ELF-1 (cell line): ENCODE measurements at regions not wholly inside any gene's neighbourhood (a gene's known extent, or its start where the extent isn't known, plus 50 kb on each side); places are given as distances from the start of the nearest gene placed in this dataset.

ENCODE experiments used
- DNase-seq: peaks from one replicate; pipeline ENCODE4 v3.0.0-alpha.2; 2016; ENCODE audit warnings: low read depth, low spot score

DNA sequence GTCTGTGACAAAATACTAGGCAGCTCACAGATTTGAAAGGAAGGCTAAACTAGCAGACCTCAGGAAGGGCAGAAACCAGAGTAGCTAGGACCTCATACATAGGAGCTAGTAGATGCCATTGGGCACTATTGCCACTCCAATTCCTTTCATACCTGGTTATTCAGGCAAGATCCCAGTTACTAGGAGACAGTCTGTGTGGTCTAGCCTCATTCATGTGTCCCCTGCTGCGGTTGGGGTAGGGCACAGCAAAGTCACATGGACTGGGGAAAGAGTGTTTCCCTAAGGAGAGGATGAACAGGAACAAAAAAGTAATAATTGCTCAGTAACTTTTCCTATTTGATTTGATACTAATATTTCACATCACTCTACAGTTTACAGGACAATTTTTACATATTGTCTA is 204.6 kb upstream of the HEY2 start:
- DNase-seq = no peak

DNA sequence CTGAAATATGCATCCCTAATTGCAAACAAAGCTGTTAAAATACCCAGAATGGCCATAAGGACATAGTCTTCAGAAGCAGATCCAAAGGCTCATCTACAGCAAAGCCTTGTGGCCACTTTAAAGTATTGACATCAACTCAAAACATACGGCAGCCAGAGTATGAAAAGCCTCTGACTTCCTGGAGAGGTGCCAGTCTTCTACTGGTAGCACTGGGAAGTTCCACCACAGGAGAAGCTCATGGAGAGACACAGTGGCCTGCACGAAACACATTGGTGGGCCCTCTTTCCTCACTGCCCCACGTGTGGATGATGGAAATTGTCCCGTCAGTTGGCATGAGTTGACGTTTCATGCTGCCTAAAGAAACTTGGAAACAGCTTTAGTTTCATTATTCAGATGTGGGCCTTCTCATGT is 202.6 kb upstream of the HEY2 start:
- no peak for DNase-seq

DNA sequence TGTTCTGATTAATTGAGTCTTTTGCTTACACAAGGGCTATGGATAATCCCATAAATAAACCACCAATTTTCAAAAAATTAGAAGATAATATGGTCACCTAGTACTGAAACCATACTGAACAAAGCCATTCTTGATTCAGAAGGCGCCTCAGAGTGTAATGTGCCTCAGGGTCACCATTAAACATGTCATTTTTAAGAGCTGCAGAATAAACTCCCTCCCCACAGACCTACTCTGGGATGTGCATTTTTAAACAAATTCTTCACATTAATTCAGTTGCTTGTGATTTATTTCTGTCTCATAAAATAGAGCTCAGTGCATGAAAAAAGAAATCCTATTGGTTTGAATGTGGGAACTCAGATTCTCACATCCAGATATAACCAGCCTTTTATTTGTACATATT is 202.1 kb upstream of the HEY2 start:
- no peak for DNase-seq

DNA sequence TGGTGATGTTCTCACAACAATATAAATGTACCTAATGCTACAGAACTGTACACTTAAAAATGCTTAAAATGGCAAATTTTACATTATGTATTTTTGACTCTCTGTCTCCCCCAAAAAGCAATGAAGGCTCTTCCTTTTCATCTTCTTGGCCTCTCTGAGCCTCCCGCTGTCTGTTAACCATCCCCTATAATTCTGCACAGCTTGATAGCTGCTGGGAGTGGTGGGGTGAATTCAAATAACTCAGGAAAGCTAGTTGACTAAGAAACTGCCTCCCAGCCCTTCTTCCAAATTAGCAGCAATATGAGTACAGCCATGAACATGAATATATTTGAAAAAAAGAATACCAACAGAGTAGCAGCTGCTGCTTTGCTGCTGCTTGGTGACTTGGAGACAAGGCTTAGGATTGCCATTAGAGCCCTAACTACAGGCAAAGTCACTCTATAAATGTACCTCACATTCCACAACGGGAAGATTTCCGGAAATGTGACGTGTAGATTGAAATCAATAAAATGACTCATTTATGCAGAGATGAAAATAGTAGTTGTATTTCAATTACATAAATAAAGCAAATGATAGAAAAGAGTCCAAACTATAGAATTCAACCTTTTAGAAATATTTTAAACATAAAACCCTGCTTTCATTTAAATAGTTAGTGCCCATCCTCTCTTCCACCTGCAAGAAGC is 200.1 kb upstream of the HEY2 start:
- DNase-seq = no peak

DNA sequence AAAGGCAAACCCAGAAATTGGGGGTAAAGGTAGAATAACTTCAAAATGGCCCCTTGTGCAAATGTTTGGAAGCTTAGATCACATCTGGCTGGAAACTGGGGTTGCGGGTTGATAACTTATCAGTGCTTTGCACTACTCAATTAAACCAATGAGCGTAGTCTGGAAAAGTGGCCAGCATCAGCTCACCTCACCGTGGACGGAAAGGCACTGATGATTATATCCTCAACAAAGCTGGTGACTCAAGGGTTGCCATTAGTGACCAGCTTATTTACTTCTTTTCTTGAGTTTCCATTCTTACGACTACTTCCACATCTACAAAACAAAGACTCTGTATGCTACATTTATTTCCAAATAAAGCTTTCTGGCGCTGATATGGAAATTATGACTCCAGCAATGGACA is 198.5 kb upstream of the HEY2 start:
- DNase-seq = peak; percentile 14

DNA sequence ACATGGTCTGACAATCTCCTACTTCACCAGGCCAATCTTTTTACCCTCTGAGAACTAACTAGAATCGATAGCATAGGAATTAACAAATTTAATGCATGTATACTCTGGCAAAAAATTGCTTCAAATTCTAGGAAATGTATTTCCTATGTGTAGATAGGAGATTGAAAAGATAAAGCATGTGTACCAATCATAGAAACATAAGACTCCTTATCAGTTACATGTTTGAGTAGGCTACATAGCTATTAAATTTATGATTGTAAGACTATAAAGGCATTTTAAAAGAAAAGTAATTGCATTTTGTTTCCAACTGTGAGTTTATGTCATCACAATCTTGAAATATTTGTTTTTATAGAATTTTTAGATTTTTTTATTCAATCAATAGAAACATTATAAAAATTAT is 196.6 kb upstream of the HEY2 start:
- DNase-seq = no peak

DNA sequence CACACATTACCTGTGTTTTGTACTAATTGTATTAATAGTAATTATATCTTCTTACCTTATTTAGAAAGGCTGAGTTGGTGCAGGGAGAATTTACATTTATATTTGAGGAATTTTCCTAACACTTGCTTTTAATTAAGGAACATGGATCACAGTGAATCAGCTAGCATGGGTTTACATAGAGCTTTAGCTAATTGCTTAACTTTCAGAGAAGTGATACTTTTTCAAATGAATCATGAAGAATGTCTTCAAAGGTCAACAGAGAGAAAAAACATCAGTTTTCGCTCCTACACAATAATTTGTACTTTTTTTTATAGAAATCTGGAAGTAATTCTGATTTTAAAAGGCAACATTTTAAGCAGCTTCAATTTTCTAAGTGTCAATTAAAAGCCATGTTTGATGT is 195.0 kb upstream of the HEY2 start:
- DNase-seq = no peak

DNA sequence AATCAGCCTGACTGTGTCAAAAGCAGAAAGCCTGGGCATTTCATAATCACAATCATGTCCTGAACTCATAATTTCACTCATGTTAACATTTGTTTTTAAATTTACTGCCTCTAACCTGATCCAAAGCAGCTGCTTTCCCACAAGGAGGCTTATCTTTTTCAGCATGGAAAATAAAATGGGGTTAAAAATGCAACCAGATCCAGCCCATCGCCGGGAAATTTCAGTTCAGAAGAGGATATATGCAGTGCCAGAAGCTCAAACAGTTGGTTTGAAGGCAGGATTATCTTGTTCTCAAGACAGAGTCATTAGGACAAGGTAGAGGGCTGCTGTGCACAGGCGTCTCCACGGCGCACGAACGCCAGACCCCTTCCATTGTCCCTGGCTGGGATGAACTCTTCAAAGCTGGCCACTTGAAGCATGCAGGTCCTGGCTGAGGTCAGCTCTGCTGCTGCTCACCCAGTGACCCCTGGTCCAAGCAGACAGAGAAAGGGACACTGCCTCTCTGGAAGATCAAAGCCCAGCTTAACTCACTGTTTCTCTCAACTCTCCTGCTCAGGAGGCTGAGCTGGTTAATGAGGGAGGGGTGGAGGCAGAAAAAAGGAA is 191.1 kb upstream of the HEY2 start:
- peak; percentile 86 for DNase-seq

DNA sequence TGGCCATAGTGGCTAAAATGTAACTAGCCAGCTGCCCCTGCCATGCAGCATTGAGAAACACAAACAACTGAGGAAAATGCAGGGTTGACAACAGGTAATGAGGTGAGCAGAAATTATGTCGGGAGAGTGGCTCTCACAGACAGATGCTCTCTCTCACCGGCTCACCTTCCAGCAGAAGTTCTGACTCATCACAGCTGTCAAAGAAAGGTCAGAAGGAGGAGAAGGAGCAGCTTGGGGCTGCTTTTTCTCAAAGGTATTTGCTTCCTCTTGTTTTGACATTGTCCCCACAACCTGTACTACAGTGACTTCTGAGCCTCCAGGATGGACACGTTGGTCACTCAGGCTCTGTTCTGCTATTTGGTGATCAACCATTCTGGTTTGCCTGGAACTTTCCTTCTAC is 190.5 kb upstream of the HEY2 start:
- DNase-seq = peak; percentile 73

DNA sequence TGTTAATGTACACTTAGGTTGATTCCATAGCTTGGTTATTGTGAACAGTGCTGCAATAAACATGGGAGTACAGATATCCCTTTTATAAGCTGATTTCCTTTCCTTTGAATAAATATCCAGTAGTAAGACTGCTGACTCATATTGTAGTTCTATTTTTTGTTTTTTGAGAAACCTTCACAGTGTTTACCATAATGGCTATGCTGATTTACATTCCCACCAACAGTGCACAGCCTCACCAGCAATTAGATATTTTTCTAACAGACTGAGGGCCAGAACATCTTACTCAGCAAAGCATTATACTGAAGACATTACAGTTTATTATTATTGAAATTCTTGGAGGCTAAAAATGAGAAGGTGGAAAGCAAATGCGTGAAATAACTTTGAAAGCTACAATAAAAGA is 187.3 kb upstream of the HEY2 start:
- DNase-seq = no peak

DNA sequence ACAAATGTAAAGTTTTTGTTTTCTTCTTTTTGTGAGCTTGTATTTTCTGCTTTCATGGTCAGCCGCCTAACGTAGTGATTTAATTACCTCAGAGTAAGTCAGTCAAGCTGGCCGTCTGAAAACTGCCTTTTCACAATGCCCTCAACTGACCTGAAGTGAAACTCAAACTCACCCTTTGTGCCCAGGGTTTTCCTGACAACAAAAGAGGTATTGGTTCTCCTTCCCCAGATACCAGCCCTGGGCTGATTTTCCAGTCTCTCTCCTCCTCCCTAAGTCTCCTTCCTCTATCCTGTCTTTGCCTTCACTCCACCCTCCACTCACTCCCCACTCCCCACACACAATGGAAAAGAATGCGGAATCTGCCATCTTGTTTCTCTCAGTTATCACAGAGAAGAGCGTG is 184.5 kb upstream of the HEY2 start:
- no peak for DNase-seq

DNA sequence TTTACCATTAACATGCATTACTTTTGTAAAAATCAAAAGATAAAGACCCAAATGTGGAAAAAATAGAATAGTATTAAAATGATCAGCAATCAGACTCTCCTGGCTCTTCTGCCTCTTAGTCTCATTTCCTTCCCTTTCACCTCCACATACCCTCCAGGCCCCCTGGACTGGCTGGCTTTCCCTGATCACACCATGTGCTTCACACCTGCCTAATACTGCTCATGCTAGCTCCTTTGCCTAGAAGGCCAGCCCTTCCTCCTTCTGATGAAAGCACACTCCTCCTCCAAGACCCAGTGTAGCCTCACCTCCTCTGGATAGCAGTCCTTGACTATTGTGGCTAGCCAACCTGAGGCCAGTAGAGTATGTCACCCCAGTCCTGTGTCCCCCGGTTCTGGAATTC is 182.0 kb upstream of the HEY2 start:
- no peak for DNase-seq

DNA sequence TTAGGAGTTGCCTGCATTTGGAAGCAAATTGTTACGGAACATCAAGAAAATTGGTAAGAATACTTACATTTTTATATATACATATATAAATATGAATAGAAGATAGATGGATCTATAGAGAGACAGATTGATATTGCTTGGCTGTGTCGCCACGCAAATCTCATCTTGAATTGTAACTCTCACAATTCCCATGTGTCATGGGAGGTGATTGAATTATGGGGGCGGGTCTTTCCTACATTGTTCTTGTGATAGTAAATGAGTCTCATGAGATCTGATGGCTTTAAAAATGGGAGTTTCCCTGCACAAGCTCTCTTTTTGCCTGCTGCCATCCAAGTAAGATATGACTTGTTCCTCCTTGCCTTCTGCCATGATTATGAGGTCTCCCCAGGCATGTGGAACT is 180.8 kb upstream of the HEY2 start:
- no peak for DNase-seq

DNA sequence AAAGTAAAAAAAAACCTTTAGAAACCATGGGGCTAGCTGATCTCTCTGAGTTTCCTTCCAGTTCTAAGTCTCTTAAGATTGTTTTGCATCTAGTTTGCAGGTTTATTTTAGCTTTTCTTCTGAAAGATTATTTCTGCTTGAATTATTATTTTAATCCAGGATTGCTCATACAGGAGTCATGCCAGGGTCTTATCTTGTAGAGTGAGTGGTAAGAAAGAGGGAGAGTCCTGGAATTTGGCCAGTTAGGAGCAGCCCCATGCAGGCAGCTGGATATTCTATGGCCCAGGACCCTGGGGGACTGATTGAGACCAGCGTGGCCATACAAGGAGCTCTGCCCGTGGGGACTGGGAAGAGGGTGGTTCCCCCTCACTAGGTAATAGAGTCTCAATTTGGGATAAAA is 178.9 kb upstream of the HEY2 start:
- DNase-seq = no peak

DNA sequence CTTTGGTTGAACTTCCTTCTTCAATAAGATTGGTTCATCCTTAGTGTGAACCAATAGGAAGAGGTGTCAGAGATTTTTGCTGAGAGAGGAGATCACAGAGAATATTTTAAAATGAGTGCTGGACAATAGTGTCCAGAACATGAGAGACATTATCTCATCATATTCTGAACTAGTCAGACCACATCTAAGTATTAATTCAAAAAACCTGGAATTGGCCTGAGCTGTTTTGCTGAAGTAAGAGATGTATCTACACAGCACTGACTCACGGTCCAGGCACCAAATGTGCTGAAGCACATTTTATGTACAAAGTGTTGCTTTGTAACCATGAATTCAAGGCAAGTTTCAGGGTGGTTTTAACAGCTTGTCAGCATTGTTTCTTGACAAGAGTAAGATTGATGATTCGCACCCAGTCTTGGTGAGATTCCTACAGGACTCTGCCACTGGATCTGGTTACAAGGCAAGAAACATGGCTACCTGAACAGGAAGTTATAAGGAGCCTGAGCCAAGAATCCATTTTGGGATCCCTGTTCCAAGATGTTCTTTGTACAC is 178.2 kb upstream of the HEY2 start:
- peak; percentile 42 for DNase-seq

DNA sequence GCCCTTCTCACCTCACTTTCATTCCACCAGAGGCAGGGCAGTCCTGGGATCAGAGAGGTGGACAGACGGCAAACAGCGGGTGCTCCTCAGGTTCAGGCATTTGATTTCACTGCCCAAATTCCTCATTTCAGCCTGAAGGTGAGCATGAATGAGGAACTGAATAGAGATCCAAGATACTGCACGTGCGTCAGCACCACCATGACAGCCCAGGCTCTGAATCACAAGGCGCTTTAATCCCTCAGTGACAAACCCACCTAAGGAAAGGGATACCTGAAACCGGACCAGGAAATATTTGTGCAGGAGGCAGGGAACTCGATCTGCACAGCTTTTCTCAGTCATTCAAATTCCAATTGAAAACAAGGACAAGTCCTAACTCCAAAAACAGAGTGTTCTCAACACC is 174.8 kb upstream of the HEY2 start:
- no peak for DNase-seq

DNA sequence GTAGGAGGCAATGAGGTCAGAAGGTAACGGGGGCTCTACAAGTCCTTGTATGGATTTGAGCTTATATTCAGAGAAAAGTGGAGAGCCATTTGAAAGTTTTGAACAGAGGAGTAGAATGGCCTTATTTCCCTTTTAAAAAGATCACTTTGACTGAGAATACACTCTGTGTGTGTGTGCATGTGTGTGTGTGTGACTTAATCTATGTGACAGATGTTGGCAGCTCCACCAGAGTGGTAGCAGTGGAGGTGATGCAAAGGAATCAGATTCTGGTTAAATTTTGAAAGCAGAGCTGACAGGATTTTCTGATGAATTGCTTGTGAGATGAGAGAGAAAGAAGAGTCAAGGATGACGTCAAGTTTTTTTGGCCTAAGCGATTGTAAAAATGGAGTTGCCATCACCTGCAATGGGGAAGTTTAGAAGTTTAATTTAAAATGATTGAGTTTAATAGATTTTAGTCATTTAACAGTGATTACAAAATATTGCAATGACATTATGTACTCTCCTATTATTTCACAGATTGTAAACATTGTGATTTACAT is 172.2 kb upstream of the HEY2 start:
- no peak for DNase-seq

DNA sequence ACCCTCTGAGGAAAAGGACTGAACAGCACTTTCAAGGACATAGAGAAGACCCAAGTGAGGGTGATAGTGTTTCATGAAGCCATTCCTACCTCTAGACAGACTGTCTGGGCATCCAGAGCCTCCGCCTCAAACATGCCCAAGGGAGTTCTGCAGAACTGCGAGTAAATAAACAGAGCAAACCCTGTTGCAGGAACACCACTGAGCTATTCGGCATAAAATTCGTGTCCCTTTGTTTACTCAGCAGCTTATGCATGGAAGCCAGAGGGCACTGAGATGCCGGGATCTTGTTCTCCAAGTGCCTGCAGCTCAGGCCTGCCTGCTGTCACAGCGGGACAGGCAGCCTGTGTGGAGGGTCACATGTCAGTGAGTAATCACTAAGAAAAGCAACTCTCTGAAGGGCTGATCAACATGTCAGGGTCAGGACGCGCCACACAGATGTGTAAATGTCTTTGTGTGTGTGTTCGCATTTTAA is 164.9 kb upstream of the HEY2 start:
- DNase-seq = peak; percentile 97

DNA sequence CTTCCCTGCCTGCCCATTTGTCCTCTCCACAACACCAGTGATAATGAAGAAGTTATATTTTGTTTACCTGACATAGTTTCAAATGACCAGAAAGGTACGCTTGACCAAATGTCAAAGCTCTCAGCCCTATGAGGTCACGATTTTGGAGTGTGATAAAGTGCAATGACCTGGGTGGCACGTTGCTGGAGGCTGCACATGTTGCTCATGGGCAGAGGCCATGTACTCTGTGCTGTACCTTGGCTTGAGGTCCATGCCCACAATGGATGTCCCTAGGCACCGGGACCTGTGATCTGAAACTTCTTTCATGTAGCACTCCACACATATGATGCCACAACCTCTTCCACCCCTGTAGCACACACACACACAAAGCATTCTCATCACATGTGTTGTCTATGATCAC is 164.0 kb upstream of the HEY2 start:
- DNase-seq = no peak

DNA sequence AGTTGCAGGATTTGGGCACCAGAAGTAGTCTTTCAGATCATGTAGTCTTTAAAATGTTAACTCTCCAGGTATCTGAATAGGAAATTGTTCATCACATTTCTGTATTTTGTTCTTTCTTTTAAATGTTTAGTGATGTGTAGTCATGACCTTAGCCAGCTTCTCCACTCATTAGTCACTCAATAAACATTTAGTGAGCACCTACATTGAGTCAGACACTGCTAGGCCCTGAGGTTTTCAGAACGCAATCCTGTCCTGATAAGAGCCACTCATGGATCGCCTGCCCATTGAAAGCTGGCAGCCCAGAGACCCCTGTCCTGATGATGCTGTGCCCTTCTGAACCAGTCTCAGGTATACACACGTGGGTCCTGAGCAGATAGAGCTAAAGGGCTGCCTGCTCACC is 163.4 kb upstream of the HEY2 start:
- no peak for DNase-seq

DNA sequence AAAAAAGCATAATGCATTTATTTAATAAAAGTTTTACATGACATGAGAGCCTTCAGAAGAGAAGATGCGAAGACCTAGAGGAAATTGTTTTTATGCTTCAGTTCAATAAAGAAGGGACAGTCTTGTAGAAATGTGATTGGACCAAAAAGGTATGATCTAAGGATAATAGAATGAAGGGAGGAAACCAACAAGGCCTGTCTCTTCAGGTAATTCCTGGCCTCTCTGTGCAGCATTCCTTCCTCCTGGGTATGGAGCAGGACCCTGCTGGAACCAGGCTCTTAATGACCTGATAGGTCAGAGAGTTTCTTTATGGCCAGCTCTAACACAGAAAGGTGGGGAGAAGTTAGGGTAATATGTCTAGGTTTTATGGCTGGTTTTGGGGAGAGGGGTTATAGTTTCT is 162.8 kb upstream of the HEY2 start:
- DNase-seq = peak; percentile 18

DNA sequence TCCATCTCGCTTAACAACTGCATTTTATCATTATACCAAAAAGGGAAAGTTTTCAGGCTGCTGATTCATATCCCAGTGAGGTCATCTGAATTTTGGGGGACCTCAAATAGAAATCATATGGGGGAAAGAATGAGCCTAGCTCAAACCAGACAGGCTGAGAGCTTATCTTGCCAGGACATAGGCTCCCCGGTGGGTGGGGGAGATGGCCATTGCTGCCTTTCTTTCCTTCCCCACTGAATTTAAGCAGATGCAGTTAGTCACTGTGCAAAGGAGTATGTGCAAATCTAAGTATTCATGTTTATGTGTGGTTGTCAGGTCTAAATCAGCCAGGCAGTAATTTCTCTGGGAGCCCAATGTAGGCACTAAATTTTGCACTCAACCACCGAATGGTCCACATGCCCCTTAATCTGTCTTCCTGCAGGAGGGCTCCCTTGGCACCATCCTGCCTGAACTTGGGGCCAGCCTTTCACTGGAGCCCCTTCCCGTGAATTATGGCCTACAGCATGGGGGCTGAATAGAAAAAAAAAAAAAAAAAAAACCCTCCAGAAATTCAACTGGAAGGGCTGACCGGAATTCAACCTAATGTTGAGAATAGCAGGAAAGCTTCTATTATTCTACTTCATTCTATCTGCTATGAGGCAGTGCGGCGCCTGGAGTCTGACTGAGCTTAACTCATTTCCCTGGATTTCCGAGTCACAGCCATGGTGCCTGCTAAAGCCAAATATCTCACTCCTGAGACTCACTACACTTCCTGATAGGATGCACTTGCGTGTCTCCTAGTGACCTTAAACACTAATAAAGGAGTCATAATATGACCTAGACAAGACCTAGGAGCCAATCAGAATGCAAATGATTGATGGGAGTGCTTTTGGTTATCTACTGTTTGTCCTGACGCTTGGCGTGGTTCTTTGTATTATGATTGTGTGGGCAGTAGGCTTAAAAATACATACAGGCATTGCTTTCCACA is 161.5 kb upstream of the HEY2 start:
- DNase-seq = no peak
